ENCODE measurements at regions not wholly inside any gene's neighbourhood (a gene's known extent, or its start where the extent isn't known, plus 50 kb on each side); places are given as distances from the start of the nearest gene placed in this dataset.
"Not testable (repeated sequence)": the region's sequence is repeated elsewhere in the genome, so short reads cannot be mapped to it uniquely, and the experiment has no call there.

DNA sequence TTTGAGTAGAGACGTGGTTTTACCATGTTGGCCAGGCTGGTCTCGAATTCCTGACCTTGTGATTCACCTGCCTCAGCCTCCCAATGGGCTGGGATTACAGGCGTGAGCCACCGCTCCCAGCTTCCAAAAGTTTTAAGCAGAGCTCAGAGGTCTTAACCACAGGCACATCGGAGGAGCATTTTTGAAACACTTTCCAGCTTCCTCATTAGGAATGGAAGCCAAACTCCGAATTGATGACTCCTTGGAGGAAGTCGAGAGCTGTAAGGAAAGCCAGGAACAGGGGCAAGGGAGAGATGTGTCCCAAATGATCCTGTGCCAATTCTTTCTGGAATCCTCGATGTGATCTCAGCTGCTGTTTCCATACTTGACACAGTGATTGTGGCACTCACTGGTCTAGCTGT, 56.2 kb upstream of the CCZ1B start:
- H3K36me3 Mint-ChIP-seq (ENCODE audit: low read depth); H3K27me3 Mint-ChIP-seq (ENCODE audit: low read depth); H3K4me1 Mint-ChIP-seq (ENCODE audit: low read depth); H3K4me3 Mint-ChIP-seq; CTCF ChIA-PET; H3K9me3 Mint-ChIP-seq; intact Hi-C loops (cut with micrococcal nuclease); H3K27ac Mint-ChIP-seq; DNase-seq: not testable (repeated sequence)

DNA sequence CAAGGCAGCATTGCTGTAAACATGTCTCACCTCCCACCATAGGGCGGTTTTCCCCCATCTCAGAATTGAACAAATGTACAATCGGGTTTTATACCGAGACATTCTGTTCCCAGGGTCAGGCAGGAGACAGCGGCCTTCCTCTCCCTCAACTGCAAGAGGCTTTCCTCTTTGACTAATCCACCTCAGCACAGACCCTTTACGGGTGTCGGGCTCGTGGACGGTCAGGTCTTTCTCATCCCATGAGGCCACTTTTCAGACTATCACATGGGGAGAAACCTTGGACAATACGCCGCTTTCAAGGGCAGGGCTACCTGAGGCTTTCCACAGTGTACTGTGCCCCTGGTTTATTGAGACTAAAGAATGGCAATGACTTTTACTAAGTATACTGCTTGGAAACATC, 57.7 kb upstream of the CCZ1B start:
- H3K27me3 Mint-ChIP-seq (ENCODE audit: low read depth); H3K4me3 Mint-ChIP-seq; H3K27ac Mint-ChIP-seq; H3K4me1 Mint-ChIP-seq (ENCODE audit: low read depth); CTCF ChIA-PET; DNase-seq; intact Hi-C loops (cut with micrococcal nuclease); H3K36me3 Mint-ChIP-seq (ENCODE audit: low read depth); H3K9me3 Mint-ChIP-seq: not testable (repeated sequence)

DNA sequence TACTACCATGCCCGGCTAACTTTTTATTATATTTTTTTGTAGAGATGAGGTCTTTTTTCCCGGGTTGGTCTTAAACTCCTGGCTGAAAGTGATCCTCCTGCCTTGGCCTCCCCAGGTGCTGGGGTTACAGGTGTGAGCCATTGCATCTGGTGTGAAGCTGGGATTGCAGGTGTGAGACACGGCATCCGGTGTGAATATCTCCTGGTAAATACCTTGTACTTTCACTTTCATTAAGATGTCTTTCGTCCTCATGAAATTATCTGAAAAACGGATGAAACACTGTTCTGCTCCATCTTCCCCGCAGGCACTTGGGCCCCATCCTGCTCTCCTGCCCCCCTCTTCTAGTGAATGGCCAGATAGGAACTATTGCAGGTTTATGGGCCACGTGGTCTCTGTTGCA, 60.1 kb upstream of the CCZ1B start:
- DNase-seq: no peak
- CTCF ChIA-PET: no interaction called here
- Mint-ChIP-seq H3K27ac (no peak overlapping the region), H3K27me3 (ENCODE audit: low read depth) (peaks cover 6% of the 10 kb centered on the region), H3K4me3 (no peak overlapping the region), H3K9me3 (no peaks in the 10 kb centered on the region), H3K36me3 (ENCODE audit: low read depth) (no peaks in the 10 kb centered on the region), H3K4me1 (ENCODE audit: low read depth) (no peaks in the 10 kb centered on the region)
- intact Hi-C loops (cut with micrococcal nuclease): no loop called here

DNA sequence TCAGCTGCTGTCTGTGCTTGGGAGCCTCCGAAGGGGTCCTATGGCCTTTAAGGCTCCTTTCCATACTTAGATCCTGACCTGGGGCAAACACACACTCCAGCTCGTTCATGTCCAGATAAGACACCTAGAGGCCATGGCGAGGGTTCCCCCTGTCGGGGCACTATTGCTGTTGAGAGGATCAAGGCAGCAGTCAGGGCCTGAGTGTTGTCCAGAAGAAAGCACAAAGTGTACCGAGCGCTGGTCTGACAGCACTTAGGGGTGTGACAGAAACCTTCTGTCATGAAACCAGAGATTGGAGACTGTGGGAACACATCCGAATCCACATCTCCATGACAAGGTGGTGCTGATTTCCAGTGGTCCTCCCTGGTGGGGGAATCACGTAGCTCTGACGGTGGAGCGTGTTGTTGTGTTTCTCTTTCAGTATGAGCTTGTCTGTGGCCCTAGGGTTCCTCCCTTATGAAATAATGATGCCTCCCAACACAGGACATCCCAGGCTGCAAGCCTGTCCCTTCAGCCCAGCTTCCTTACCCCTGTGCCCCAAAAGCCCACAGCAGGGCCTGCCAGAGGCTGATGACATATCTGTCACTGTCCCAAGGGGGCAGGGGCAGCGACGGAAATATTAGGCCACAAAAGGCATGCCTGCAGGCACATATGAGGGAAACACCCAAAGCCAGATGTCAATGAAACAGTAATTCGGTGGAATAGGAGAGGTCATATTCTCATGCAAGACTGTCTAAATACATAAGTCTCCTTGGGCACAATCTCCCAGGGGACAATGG, 62.4 kb upstream of the CCZ1B start:
- intact Hi-C loops (cut with micrococcal nuclease); H3K4me3 Mint-ChIP-seq; H3K27me3 Mint-ChIP-seq (ENCODE audit: low read depth); H3K36me3 Mint-ChIP-seq (ENCODE audit: low read depth); H3K4me1 Mint-ChIP-seq (ENCODE audit: low read depth); DNase-seq; H3K27ac Mint-ChIP-seq; H3K9me3 Mint-ChIP-seq: not testable (repeated sequence)
- CTCF ChIA-PET: interaction anchor here (0.6 kb wide), 1 partner anchor 735 kb away, joined by 7 read pairs; no protein-coding TSS in a partner anchor

DNA sequence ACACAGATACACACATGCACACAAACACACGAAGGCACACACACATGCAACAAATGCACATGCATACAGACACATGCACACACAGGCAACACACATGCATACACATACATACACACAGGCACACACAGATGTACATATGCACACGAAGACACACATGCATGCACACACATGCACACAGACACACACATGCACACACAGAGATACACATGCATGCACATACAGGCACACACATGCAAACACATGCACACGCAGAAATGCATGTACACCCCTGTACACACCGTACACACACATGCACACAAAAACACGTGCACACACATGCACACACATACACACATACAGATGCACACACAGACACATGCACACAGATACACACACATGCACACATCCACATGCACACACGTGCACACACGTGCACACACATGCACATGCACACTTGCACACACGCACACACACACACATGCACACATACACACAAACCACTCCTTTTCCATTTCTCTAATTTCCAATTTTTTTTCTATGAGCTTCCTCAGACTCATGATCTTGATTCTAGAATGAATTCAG, 63.3 kb upstream of the CCZ1B start:
- Mint-ChIP-seq H3K4me3 (no peak overlapping the region), H3K36me3 (ENCODE audit: low read depth) (no peaks in the 10 kb centered on the region), H3K27me3 (ENCODE audit: low read depth) (no peaks in the 10 kb centered on the region), H3K27ac (no peak overlapping the region), H3K9me3 (no peaks in the 10 kb centered on the region), H3K4me1 (ENCODE audit: low read depth) (no peaks in the 10 kb centered on the region)
- CTCF ChIA-PET: no interaction called here
- intact Hi-C loops (cut with micrococcal nuclease): no loop called here
- no peak for DNase-seq

DNA sequence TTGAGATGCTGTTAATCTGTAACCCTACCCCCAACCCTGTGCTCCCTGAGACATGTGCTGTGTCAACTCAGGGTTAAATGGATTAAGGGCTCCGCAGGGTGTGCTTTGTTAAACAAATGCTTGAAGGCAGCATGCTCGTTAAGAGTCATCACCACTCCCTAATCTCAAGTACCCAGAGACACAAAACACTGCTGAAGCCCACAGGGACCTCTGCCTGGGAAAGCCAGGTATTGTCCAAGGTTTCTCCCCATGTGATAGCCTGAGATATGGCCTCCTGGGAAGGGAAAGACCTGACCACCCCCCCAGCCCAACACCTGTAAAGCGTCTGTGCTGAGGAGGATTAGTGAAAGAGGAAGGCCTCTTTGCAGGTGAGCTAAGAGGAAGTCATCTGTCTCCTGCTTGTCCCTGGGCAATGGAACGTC, 76.0 kb upstream of the CCZ1B start:
- CTCF ChIA-PET; H3K4me1 Mint-ChIP-seq (ENCODE audit: low read depth); H3K27me3 Mint-ChIP-seq (ENCODE audit: low read depth); H3K4me3 Mint-ChIP-seq; H3K36me3 Mint-ChIP-seq (ENCODE audit: low read depth); H3K27ac Mint-ChIP-seq; DNase-seq; H3K9me3 Mint-ChIP-seq; intact Hi-C loops (cut with micrococcal nuclease): not testable (repeated sequence)

DNA sequence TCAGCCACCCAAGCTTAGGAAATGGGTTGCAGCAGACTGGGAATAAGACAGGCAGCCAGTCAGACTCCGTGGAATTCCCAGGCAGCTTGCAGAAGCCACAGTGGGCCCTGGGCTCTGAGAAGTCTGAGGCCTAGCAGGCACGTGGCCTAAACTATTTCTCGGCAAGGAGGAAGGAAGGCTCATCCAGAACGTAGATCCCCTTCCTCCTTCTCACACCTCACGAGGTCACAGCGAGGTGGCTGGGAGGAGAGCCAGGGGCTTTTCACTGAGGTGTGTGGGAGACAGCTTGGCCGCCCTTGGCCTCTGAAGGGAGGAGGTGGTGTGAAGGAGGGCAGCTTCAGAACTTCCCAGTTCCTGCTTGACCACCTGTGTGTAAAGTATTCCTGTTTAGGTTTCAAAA, 77.2 kb upstream of the CCZ1B start:
- DNase-seq; CTCF ChIA-PET; H3K4me1 Mint-ChIP-seq (ENCODE audit: low read depth); H3K27me3 Mint-ChIP-seq (ENCODE audit: low read depth); H3K9me3 Mint-ChIP-seq; H3K4me3 Mint-ChIP-seq; H3K36me3 Mint-ChIP-seq (ENCODE audit: low read depth); H3K27ac Mint-ChIP-seq; intact Hi-C loops (cut with micrococcal nuclease): not testable (repeated sequence)

DNA sequence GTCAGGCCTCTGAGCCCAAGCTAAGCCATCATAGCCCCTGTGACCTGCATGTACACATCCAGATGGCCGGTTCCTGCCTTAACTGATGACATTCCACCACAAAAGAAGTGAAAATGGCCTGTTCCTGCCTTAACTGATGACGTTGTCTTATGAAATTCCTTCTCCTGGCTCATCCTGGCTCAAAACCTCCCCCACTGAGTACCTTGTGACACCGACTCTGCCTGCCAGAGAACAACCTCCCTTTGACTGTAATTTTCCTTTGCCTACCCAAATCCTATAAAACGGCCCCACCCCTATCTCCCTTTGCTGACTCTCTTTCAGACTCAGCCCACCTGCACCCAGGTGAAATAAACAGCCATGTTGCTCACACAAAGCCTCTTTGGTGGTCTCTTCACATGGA, 77.7 kb upstream of the CCZ1B start:
- H3K27me3 Mint-ChIP-seq (ENCODE audit: low read depth); H3K4me1 Mint-ChIP-seq (ENCODE audit: low read depth); H3K36me3 Mint-ChIP-seq (ENCODE audit: low read depth); H3K4me3 Mint-ChIP-seq; DNase-seq; CTCF ChIA-PET; H3K27ac Mint-ChIP-seq; intact Hi-C loops (cut with micrococcal nuclease); H3K9me3 Mint-ChIP-seq: not testable (repeated sequence)

DNA sequence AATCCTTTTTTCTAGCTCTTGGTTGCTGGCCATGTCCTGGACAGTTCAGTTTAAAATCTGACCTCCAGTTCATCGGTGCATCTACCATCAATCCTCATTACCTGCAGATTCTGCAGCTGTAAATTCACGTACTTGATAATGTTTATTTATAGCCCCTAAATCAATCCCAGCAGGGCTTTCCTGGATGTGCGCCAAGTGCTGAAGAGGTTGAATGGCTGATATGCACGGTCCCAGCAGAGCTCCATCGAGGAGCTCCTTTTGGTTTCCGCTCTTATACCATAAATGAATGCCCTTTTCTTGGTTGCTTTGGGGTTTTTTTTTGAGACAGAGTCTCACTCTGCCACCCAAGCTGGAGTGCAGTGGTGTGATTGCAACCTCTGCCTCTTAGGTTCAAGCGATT, 91.2 kb upstream of the CCZ1B start:
- H3K4me3 Mint-ChIP-seq: no peak overlapping the region
- no peak overlapping the region for H3K27ac Mint-ChIP-seq
- DNase-seq: no peak
- CTCF ChIA-PET: no interaction called here
- no peaks in the 10 kb centered on the region for H3K36me3 Mint-ChIP-seq (ENCODE audit: low read depth)
- H3K9me3 Mint-ChIP-seq: peaks cover 1% of the 10 kb centered on the region
- no peaks in the 10 kb centered on the region for H3K27me3 Mint-ChIP-seq (ENCODE audit: low read depth)
- intact Hi-C loops (cut with micrococcal nuclease): no loop called here
- no peaks in the 10 kb centered on the region for H3K4me1 Mint-ChIP-seq (ENCODE audit: low read depth)

DNA sequence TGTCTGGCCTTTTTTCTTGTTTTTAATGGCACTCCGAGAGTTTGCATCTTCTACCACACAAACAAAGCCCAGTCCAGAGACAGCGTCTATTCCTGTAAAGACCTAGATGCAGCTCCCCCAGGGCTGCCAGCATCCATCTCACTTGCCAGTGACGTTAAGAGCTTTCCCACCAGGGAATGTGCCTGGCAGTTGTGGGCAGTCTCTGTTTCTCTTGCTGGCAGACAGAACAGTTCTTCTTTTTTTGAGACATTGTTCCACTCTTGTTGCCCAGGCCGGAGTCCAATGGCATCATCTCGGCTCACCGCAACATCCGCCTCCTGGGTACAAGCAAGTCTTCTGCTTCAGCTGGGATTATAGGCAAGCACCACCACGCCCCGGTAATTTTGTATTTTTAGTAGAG, 93.1 kb upstream of the CCZ1B start:
- H3K27me3 Mint-ChIP-seq (ENCODE audit: low read depth); DNase-seq; H3K9me3 Mint-ChIP-seq; CTCF ChIA-PET; H3K36me3 Mint-ChIP-seq (ENCODE audit: low read depth); H3K4me1 Mint-ChIP-seq (ENCODE audit: low read depth); H3K27ac Mint-ChIP-seq; H3K4me3 Mint-ChIP-seq; intact Hi-C loops (cut with micrococcal nuclease): not testable (repeated sequence)

DNA sequence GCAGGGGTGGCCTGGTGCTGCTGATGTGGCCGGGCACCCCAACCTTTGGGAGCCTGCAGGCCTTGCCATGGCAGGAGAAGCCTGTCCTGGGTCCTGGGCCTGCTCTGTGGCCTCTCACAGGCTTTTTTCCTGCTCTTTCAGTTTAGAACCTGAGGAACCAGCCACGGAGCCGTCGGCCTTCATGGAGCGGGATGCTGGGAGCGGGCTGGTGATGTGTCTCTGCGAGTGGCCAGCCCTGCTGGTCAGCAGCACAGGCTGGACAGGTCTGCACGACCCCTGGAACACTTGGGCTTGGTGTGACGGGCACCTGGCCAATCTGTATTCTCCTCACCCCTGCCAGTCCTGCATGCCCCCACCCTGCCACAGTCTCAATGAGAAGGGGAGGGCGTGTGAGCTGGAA, 98.4 kb upstream of the CCZ1B start:
- H3K9me3 Mint-ChIP-seq; H3K4me3 Mint-ChIP-seq; intact Hi-C loops (cut with micrococcal nuclease); CTCF ChIA-PET; H3K4me1 Mint-ChIP-seq (ENCODE audit: low read depth); H3K27ac Mint-ChIP-seq; DNase-seq; H3K36me3 Mint-ChIP-seq (ENCODE audit: low read depth); H3K27me3 Mint-ChIP-seq (ENCODE audit: low read depth): not testable (repeated sequence)

DNA sequence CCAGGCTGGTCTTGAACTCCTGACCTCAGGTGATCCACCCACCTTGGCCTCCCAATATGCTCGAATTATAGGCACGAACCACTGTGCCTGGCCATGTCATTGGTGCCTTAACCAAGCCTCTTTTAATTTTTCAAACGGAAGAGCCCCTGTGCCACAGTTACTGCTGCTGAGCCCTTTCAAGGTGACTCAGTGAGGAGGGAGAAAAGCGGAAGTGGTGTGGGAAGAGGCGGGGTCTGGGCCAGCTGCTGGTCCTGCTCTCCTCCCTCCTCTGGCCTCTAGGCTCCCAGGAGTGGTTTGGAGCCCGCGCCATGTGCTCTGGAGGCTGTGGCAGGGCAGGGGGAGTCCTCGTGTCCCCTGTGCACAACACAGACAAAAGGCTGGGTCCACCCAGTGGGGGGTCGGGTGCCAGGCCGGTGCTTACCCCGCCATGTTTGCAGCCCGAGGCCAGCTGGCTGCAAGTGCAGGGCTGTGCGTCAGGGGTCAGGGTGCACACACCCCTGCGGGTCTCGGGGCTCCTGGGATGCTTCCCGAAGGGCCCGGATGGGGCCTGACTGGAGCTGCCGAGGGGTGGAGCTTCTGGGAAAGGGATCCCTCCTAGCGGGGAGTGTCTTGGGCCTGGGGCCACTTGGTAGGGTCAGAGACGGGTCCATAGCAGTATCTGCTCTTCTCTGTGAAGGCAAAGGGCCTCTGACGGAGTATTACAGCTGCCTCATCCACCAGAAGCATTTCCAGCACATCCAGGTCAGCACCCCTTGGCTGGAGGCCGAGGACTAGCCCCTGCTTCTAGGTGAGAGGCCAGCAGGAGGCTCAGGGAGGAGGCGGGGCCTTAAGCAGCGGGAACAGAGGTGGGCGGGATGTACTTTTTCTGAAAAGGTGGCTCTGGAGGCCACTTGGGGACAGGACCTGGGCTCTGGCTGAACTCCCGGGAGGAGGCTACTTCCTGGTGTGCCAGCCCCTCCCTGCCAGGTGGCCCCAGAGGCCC, 100.4 kb upstream of the CCZ1B start:
- H3K36me3 Mint-ChIP-seq (ENCODE audit: low read depth); H3K4me1 Mint-ChIP-seq (ENCODE audit: low read depth); H3K9me3 Mint-ChIP-seq; H3K27ac Mint-ChIP-seq; H3K27me3 Mint-ChIP-seq (ENCODE audit: low read depth); intact Hi-C loops (cut with micrococcal nuclease); H3K4me3 Mint-ChIP-seq: not testable (repeated sequence)
- peak; percentile 38 for DNase-seq
- CTCF ChIA-PET: interaction anchor here (0.6 kb wide), 2 partner anchors 244 to 851 kb away, joined by 3 read pairs; no protein-coding TSS in a partner anchor

Data from activated naive CD4-positive, alpha-beta T cell treated with anti-CD3 and anti-CD28 coated beads for 36 hours (primary cell).